Liver (tissue), 3 donors: ENCODE measurements at regions not wholly inside any gene's neighbourhood (a gene's known extent, or its start where the extent isn't known, plus 50 kb on each side); places are given as distances from the start of the nearest gene placed in this dataset.

Experiments used
- HNF4A ChIP-seq, 2 donors: conservative IDR thresholded peaks; 2 replicates each; pipeline ENCODE4 v1.6.1; 2016; ENCODE audit warnings: antibody characterized with exemption in 2 of 2, mild to moderate bottlenecking in 2 of 2
- TAF1 ChIP-seq: conservative IDR thresholded peaks from 2 replicates; pipeline ENCODE4 v1.6.1; 2016; ENCODE audit warnings: antibody characterized with exemption, mild to moderate bottlenecking
- TF ChIP-seq, protein P1 (sequence below): IDR thresholded peaks from 2 replicates; pipeline ENCODE4 v1.6.1; 2016; ENCODE audit warnings: antibody characterized with exemption
- TF ChIP-seq, protein P2 (sequence below): fragments of 150-350 bp; IDR thresholded peaks from 2 replicates; pipeline ENCODE4 v1.5.1; 2017; ENCODE audit warnings: improper control_type of control experiment, low read depth, low read length; ENCODE audit not compliant: missing input control
- donor health status: healthy.
- donor health status: healthy.

DNA sequence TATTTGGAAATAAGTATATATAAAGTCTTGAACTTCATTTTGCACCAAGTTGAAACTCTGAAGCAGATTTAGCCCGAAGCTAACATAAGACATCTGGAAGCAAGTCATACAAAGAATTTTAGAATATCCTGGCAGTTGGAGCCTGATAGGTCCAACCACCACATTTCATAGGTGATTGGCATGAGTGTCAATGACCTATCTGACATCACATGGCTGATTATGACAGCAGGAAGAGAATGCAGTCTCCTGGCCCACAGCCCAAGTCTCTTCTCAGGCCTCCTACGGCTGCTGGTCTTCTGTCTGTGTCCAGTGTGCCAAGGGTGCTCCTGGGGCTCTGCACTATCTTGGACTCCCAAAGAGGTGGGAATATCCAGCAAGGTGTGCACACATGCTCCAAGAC, 325.7 kb upstream of the ACVR2A start:
- TF ChIP-seq, protein P1, sequence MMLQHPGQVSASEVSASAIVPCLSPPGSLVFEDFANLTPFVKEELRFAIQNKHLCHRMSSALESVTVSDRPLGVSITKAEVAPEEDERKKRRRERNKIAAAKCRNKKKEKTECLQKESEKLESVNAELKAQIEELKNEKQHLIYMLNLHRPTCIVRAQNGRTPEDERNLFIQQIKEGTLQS: no peak
- TF ChIP-seq TAF1 (no peak), HNF4A (conservative IDR thresholded peaks at IDR 0.05) (no peak)
- TF ChIP-seq, protein P2, sequence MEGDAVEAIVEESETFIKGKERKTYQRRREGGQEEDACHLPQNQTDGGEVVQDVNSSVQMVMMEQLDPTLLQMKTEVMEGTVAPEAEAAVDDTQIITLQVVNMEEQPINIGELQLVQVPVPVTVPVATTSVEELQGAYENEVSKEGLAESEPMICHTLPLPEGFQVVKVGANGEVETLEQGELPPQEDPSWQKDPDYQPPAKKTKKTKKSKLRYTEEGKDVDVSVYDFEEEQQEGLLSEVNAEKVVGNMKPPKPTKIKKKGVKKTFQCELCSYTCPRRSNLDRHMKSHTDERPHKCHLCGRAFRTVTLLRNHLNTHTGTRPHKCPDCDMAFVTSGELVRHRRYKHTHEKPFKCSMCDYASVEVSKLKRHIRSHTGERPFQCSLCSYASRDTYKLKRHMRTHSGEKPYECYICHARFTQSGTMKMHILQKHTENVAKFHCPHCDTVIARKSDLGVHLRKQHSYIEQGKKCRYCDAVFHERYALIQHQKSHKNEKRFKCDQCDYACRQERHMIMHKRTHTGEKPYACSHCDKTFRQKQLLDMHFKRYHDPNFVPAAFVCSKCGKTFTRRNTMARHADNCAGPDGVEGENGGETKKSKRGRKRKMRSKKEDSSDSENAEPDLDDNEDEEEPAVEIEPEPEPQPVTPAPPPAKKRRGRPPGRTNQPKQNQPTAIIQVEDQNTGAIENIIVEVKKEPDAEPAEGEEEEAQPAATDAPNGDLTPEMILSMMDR: no peak
